HepG2 (cell line): ENCODE measurements at regions not wholly inside any gene's neighbourhood (a gene's known extent, or its start where the extent isn't known, plus 50 kb on each side); places are given as distances from the start of the nearest gene placed in this dataset.
"Not testable (repeated sequence)": the region's sequence is repeated elsewhere in the genome, so short reads cannot be mapped to it uniquely, and the experiment has no call there.

ENCODE experiments used
- ATAC-seq: fragments of 200-7000 bp; cut with Tn5 transposase; 3 replicates; pipeline ENCODE4 v1.9.1; 2020; ENCODE audit warnings: mild to moderate bottlenecking, moderate library complexity
- BruUV-seq: library from RNA; stranded (reverse); fragments of 400-500 nt; replicated peaks from 2 replicates; lab custom pipeline; 2021; lab: Mats Ljungman, UMichigan
- CTCF ChIA-PET: fragments of 300-600 bp; formaldehyde crosslinking; extraction: SDS; loops from one replicate; lab custom pipeline; 2021; ENCODE audit warnings: low total read pairs, inconsistent platforms, low intra/inter-chr PET ratio; lab: Yijun Ruan, JAX
- POLR2A ChIA-PET: fragments of 350-600 bp; sonication (Branson Sonifier 250); formaldehyde crosslinking; loops from one replicate; lab custom pipeline; 2020; ENCODE audit warnings: antibody characterized with exemption, inconsistent platforms; lab: Yijun Ruan, JAX
- DNase-seq: peaks from one replicate; pipeline ENCODE4 v3.0.0-alpha.2; 2015; ENCODE audit warnings: low spot score
- FAIRE-seq: peaks from 3 replicates; lab custom pipeline; 2011; peaks lifted over from hg19 to GRCh38; lab: Jason Lieb, UNC
- H2AFZ ChIP-seq: one replicate; pipeline ENCODE4 v1.6.1; 2011; ENCODE audit warnings: low read length, inconsistent platforms
- H3K27ac ChIP-seq: fragments of 300-600 bp; 3 replicates; pipeline ENCODE4 v1.8.0; 2011; ENCODE audit warnings: mixed run types, mild to moderate bottlenecking, mixed read lengths, low read length, inconsistent platforms; ENCODE audit not compliant: insufficient read depth; ENCODE audit errors: extremely low read length
- H3K27me3 ChIP-seq, 2 experiments: fragments of 200-600 bp in 1 of 2; 2 replicates in 1 of 2; 3 replicates in 1 of 2; pipeline versions ENCODE4 v1.6.0 to v1.8.0; 2011; ENCODE audit warnings: low read length in 2 of 2, mild to moderate bottlenecking in 2 of 2, moderate library complexity in 2 of 2, inconsistent platforms in 1 of 2; ENCODE audit not compliant: insufficient read depth in 2 of 2, control insufficient read depth in 1 of 2
- H3K36me3 ChIP-seq, 2 experiments: fragments of 200-600 bp in 1 of 2; replicated peaks in 1 of 2; 2 replicates in 1 of 2; 3 replicates in 1 of 2; pipeline versions ENCODE4 v1.5.1 to v1.8.0; 2011; ENCODE audit warnings: low read length in 2 of 2, inconsistent platforms in 1 of 2; ENCODE audit not compliant: insufficient read depth in 2 of 2, control insufficient read depth in 1 of 2
- H3K4me1 ChIP-seq: 2 replicates; pipeline ENCODE4 v1.5.1; 2012; ENCODE audit warnings: low read length, inconsistent platforms; ENCODE audit not compliant: insufficient read depth
- H3K4me2 ChIP-seq: 2 replicates; pipeline ENCODE4 v1.6.0; 2011; ENCODE audit warnings: low read depth, low read length, inconsistent platforms
- H3K4me3 ChIP-seq, 3 experiments: fragments of 200-600 bp in 1 of 3; sonication (generic), shearing (Covaris generic) in 1 of 3; replicated peaks in 1 of 3; 2 replicates each; pipeline ENCODE4 v1.5.1; 2011 to 2016; ENCODE audit warnings: low read length in 3 of 3, inconsistent platforms in 2 of 3, low read depth in 2 of 3, mild to moderate bottlenecking in 2 of 3, control low read depth in 1 of 3, mixed read lengths in 1 of 3; ENCODE audit not compliant: insufficient read depth in 1 of 3
- H3K79me2 ChIP-seq: one replicate; pipeline ENCODE4 v1.6.1; 2011; ENCODE audit warnings: low read length, inconsistent platforms; ENCODE audit not compliant: insufficient read depth
- H3K9ac ChIP-seq: 2 replicates; pipeline ENCODE4 v1.6.0; 2011; ENCODE audit warnings: mild to moderate bottlenecking, low read depth, low read length, inconsistent platforms; ENCODE audit not compliant: insufficient read depth
- H3K9me3 ChIP-seq: 2 replicates; pipeline ENCODE4 v1.5.1; 2012; ENCODE audit warnings: mild to moderate bottlenecking, low read length
- H4K20me1 ChIP-seq: 2 replicates; pipeline ENCODE4 v1.6.0; 2011; ENCODE audit warnings: inconsistent platforms, mild to moderate bottlenecking, low read length, moderate library complexity; ENCODE audit not compliant: insufficient read depth
- GATA4 ChIP-seq: sonication (generic); IDR thresholded peaks from 2 replicates; pipeline ENCODE4 v1.6.1; 2016; ENCODE audit warnings: antibody characterized with exemption, low read depth, borderline replicate concordance
- SIX1 ChIP-seq: sonication (generic); formaldehyde crosslinking; IDR thresholded peaks from 2 replicates; pipeline ENCODE4 v1.4.0; 2020; ENCODE audit warnings: missing genetic modification reagents, borderline replicate concordance
- ZBTB25 ChIP-seq: IDR thresholded peaks from 2 replicates; pipeline ENCODE4 v1.6.1; 2018; ENCODE audit warnings: missing genetic modification reagents
- ZNF232 ChIP-seq: sonication (generic); formaldehyde crosslinking; IDR thresholded peaks from 2 replicates; pipeline ENCODE4 v1.4.0; 2020; ENCODE audit warnings: missing genetic modification reagents, borderline replicate concordance
- ZNF451 ChIP-seq: sonication (generic); formaldehyde crosslinking; IDR thresholded peaks from 2 replicates; pipeline ENCODE4 v1.5.0; 2020; ENCODE audit warnings: mild to moderate bottlenecking, missing genetic modification reagents
- ZNF883 ChIP-seq: sonication (generic); formaldehyde crosslinking; IDR thresholded peaks from 2 replicates; pipeline ENCODE4 v1.5.1; 2020; ENCODE audit warnings: mild to moderate bottlenecking, missing genetic modification reagents; ENCODE audit errors: not compliant biosample characterization
- WGBS: methylation state at CpG from one replicate; pipeline ENCODE4 v1.1.6; 2017; ENCODE audit warnings: low lambda C conversion rate; 5-methylcytosine and 5-hydroxymethylcytosine counted together
- in situ Hi-C: cut with HindIII; loops from 2 replicates; pipeline ENCODE4 v1.10.0; 2017; ENCODE audit warnings: low pct_unique_long_range_greater_than_20kb; ENCODE audit not compliant: extremely low pct_ligation_motif_present
- intact Hi-C: fragments of 100-400 bp; cut with micrococcal nuclease; formaldehyde crosslinking; loops from one replicate; pipeline ENCODE4 v1.10.0; 2022; ENCODE audit not compliant: unreplicated experiment
- TF ChIP-seq, protein P1 (sequence below): sonication (generic); formaldehyde crosslinking; IDR thresholded peaks from 2 replicates; pipeline ENCODE4 v1.5.0; 2020; ENCODE audit warnings: mild to moderate bottlenecking, missing genetic modification reagents, borderline replicate concordance

- no peak for TF ChIP-seq SIX1 (CRISPR knock-in tag)
- TF ChIP-seq ZBTB25 (CRISPR knock-in tag) = no peak
- TF ChIP-seq ZNF451 (CRISPR knock-in tag) = no peak
- TF ChIP-seq ZNF232 (CRISPR knock-in tag) = no peak
- no peak for TF ChIP-seq ZNF883 (CRISPR knock-in tag)
- no peak for TF ChIP-seq GATA4
- TF ChIP-seq, protein P1, sequence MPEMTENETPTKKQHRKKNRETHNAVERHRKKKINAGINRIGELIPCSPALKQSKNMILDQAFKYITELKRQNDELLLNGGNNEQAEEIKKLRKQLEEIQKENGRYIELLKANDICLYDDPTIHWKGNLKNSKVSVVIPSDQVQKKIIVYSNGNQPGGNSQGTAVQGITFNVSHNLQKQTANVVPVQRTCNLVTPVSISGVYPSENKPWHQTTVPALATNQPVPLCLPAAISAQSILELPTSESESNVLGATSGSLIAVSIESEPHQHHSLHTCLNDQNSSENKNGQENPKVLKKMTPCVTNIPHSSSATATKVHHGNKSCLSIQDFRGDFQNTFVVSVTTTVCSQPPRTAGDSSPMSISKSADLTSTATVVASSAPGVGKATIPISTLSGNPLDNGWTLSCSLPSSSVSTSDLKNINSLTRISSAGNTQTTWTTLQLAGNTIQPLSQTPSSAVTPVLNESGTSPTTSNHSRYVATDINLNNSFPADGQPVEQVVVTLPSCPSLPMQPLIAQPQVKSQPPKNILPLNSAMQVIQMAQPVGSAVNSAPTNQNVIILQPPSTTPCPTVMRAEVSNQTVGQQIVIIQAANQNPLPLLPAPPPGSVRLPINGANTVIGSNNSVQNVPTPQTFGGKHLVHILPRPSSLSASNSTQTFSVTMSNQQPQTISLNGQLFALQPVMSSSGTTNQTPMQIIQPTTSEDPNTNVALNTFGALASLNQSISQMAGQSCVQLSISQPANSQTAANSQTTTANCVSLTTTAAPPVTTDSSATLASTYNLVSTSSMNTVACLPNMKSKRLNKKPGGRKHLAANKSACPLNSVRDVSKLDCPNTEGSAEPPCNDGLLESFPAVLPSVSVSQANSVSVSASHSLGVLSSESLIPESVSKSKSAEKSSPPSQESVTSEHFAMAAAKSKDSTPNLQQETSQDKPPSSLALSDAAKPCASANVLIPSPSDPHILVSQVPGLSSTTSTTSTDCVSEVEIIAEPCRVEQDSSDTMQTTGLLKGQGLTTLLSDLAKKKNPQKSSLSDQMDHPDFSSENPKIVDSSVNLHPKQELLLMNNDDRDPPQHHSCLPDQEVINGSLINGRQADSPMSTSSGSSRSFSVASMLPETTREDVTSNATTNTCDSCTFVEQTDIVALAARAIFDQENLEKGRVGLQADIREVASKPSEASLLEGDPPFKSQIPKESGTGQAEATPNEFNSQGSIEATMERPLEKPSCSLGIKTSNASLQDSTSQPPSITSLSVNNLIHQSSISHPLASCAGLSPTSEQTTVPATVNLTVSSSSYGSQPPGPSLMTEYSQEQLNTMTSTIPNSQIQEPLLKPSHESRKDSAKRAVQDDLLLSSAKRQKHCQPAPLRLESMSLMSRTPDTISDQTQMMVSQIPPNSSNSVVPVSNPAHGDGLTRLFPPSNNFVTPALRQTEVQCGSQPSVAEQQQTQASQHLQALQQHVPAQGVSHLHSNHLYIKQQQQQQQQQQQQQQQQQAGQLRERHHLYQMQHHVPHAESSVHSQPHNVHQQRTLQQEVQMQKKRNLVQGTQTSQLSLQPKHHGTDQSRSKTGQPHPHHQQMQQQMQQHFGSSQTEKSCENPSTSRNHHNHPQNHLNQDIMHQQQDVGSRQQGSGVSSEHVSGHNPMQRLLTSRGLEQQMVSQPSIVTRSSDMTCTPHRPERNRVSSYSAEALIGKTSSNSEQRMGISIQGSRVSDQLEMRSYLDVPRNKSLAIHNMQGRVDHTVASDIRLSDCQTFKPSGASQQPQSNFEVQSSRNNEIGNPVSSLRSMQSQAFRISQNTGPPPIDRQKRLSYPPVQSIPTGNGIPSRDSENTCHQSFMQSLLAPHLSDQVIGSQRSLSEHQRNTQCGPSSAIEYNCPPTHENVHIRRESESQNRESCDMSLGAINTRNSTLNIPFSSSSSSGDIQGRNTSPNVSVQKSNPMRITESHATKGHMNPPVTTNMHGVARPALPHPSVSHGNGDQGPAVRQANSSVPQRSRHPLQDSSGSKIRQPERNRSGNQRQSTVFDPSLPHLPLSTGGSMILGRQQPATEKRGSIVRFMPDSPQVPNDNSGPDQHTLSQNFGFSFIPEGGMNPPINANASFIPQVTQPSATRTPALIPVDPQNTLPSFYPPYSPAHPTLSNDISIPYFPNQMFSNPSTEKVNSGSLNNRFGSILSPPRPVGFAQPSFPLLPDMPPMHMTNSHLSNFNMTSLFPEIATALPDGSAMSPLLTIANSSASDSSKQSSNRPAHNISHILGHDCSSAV (CRISPR knock-in tag) = no peak
Observed at GRCh38 chr6:137681445-137682009, 185.5 kb upstream of the TNFAIP3 start (continued).

DNA sequence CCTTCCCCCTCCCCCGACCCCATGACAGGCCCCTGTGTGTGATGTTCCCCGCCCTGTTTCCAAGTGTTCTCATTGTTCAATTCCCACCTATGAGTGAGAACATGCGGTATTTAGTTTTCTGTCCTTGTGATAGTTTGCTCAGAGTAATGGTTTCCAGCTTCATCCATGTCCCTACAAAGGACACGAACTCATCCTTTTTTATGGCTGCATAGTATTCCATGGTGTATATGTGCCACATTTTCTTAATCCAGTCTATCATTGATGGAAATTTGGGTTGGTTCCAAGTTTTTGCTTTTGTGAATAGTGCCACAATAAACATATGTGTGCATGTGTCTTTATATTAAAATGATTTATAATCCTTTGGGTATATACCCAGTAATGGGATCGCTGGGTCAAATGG, 184.4 kb upstream of the TNFAIP3 start:
- H3K4me2 ChIP-seq, BruUV-seq, ATAC-seq, H3K36me3 ChIP-seq, H3K4me1 ChIP-seq, intact Hi-C loops, H3K27me3 ChIP-seq, CTCF ChIA-PET, FAIRE-seq, H3K79me2 ChIP-seq, DNase-seq, H3K27ac ChIP-seq, H3K9ac ChIP-seq, POLR2A ChIA-PET, H3K4me3 ChIP-seq, H3K9me3 ChIP-seq, H2AFZ ChIP-seq, in situ Hi-C loops, H4K20me1 ChIP-seq: not testable (repeated sequence)
- WGBS = 53% methylated on average over 5 of the region's 5 CpGs
